RWPE1 (cell line): ENCODE measurements at regions not wholly inside any gene's neighbourhood (a gene's known extent, or its start where the extent isn't known, plus 50 kb on each side); places are given as distances from the start of the nearest gene placed in this dataset.

ENCODE experiments used
- CTCF ChIA-PET: fragments of 350-600 bp; sonication (Branson Sonifier 250); formaldehyde crosslinking; extraction: SDS; loops from one replicate; lab custom pipeline; 2021; lab: Yijun Ruan, JAX
- POLR2A ChIA-PET: fragments of 400-600 bp; formaldehyde crosslinking; extraction: SDS; loops from one replicate; lab custom pipeline; 2020; ENCODE audit warnings: antibody characterized with exemption; ENCODE audit not compliant: low non-redundant PET; lab: Yijun Ruan, JAX
- DNase-seq: peaks from one replicate; pipeline ENCODE4 v3.0.0; 2012; ENCODE audit warnings: low spot score
- H3K27ac ChIP-seq: fragments of 450-650 bp; 2 replicates; pipeline ENCODE4 v1.5.1; 2017
- TF ChIP-seq, protein P1 (sequence below): fragments of 450-650 bp; conservative IDR thresholded peaks from 2 replicates; pipeline ENCODE4 v1.5.1; 2017; ENCODE audit warnings: low read depth, mild to moderate bottlenecking

DNA sequence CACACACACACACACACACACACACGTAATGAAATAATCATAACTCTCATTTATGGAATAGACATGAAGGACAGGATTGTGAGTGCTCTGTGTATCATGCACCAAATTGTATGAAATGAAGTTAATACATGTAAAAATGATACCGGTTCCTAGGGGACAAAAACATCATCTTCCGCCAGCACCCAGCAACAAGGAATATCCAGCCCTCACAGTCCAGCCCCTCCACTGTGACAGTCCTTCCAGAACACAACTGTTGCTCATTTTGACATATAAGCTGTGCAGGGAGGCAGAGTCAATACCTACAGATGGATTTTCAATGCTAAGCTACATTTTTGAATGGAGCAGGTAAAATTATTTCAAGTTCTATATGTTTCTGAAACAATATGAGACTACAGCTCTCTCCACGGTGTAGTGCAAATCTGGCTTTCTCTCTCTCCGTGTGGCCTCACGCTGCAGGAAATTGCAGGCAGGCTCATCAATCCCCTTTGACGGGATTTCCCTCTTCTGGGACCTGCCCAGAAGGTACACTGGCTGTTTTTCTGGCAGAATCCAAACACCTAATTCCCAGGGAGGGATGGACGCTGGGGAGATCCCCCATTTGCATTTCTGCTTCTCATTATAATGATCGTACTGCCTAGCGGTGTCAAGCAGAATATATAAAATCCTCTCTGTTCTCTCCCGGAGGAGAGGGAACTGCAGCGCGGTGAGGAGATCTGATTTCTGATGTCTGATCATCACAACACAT lies 494.0 kb downstream of the LIG4 start:
- CTCF ChIA-PET: no interaction called here
- POLR2A ChIA-PET: no interaction called here
- DNase-seq: no peak
- H3K27ac ChIP-seq: no peak overlapping the region
- TF ChIP-seq, protein P1, sequence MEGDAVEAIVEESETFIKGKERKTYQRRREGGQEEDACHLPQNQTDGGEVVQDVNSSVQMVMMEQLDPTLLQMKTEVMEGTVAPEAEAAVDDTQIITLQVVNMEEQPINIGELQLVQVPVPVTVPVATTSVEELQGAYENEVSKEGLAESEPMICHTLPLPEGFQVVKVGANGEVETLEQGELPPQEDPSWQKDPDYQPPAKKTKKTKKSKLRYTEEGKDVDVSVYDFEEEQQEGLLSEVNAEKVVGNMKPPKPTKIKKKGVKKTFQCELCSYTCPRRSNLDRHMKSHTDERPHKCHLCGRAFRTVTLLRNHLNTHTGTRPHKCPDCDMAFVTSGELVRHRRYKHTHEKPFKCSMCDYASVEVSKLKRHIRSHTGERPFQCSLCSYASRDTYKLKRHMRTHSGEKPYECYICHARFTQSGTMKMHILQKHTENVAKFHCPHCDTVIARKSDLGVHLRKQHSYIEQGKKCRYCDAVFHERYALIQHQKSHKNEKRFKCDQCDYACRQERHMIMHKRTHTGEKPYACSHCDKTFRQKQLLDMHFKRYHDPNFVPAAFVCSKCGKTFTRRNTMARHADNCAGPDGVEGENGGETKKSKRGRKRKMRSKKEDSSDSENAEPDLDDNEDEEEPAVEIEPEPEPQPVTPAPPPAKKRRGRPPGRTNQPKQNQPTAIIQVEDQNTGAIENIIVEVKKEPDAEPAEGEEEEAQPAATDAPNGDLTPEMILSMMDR: no peak

DNA sequence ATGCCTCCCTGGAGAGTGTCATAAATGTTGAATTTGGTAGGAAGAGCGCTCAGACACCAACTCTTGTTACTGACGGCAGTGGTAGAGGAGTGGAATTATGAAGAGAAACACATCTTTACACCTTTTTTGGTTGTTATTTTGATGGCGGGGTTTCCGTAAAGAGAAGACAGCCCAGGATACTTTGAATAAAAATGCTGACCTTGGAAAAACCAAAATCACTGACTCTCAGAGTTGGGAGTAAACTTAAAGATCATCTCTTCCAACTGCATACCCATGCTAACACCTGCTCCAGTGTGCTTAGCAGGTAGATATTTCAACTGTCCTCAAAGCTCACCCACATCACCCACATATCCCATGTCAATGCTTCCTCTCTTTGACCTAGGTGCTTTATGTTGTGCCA lies 498.6 kb downstream of the LIG4 start:
- POLR2A ChIA-PET: no interaction called here
- TF ChIP-seq, protein P1: no peak
- no peak for DNase-seq
- H3K27ac ChIP-seq: no peak overlapping the region
- CTCF ChIA-PET: no interaction called here

DNA sequence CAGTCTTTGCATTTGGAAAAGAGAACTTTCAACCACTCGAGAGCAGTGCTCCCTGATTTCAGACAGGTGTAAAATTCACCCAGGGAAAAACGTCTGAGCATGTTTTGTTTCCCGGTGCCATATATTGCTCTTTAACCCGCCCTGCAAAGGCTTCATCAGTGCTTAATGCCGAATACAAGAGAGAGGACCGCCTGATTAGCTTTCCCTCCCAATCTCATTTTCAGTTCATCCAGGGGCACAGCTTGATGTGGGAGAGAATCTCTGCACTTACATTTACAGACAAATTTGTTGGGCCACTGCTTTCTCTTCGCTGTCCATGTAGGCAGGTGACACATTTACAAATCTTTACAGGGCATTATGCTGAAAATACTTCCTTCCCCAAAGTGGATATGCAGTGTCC lies 499.1 kb downstream of the LIG4 start:
- ChIA-PET CTCF (no interaction called here), POLR2A (no interaction called here)
- DNase-seq: no peak
- TF ChIP-seq, protein P1: no peak
- H3K27ac ChIP-seq: no peak overlapping the region

DNA sequence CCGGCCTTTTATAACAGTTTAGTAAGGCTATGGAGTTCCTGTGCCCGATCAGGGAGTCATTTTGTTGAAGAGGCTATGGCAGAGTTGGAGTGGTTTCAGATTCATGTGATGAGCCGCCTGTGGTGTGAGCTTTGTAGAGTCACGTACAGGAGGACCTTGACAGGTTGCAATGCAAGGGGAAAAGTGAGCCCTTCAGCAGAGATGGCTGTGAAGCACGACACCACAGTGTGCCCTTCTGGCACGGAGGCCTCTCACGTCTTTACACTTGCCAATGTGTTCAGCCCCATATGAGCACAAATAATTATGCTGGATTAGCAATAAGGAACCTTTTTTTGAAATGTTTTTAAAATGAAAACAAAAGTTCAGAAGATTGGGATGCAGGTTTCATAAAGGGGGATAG lies 499.8 kb downstream of the LIG4 start:
- TF ChIP-seq, protein P1: no peak
- ChIA-PET POLR2A (no interaction called here), CTCF (no interaction called here)
- no peak overlapping the region for H3K27ac ChIP-seq
- no peak for DNase-seq

DNA sequence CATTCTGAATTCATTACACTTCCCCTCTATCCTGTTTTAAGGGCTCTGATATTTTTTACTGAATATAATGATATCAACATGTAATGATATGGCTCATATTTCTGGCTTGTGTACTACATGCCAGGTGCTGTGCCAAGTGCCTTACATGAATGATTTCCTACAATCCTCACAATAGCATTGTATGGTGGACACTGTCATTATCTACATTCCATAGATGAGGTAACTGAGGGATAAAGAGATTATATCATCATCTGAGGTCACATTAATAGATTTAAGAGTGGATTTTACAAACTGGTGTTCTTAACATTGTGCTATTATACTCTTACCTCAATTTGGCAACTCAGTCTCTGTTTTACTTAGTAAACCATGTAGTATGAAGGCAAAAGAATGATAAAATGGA lies 502.0 kb downstream of the LIG4 start:
- ChIA-PET POLR2A (no interaction called here), CTCF (no interaction called here)
- TF ChIP-seq, protein P1: no peak
- no peak overlapping the region for H3K27ac ChIP-seq
- DNase-seq: no peak

DNA sequence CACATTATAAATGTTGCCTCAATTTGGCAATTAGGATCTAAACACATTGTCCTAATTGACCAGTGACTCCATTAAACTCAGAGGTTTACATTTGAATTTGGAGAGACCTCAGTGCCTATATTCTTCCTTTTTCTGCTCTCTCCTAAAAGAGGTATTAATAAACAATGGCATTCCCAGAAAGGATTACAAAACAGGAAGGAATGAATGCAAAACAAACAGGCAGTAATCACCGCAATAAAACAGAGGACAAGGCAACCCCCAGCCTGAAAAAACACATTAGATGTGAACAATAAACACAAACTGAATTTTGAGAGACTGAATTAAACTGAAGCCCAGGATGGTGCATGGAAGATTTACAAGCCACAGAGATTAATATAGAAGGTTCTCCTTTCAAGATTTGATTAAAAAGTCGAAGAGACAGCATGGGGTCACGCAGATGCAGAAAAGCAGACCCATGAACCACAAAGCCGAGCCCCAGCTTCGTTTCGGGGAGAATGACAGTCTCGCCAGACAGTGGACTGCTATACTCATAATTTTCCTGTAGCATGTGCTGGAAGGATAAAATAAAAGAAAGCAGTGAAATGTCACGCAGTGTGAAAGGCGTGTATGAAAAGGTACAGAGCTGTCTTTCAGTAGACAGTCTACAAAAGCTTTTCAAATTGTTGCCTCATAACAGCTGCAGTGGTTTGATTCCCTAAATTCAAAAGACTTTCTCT lies 503.0 kb downstream of the LIG4 start:
- POLR2A ChIA-PET: no interaction called here

More for the DNA sequence above, 503.0 kb downstream of the LIG4 start:
- DNase-seq: no peak
- CTCF ChIA-PET: no interaction called here
- H3K27ac ChIP-seq: no peak overlapping the region
- TF ChIP-seq, protein P1: no peak
